Cardiac fibroblast (primary cell): ENCODE measurements at regions not wholly inside any gene's neighbourhood (a gene's known extent, or its start where the extent isn't known, plus 50 kb on each side); places are given as distances from the start of the nearest gene placed in this dataset.

Experiments used
- DNase-seq, 2 donors: peaks; one replicate each; pipeline versions ENCODE4 v3.0.0 to v3.0.0-alpha.2; 2010; ENCODE audit warnings: low read depth in 2 of 2
- H3K4me3 ChIP-seq, 2 donors: replicated peaks in 1 of 2; 1 replicate in 1 of 2; 2 replicates in 1 of 2; pipeline ENCODE4 v1.5.1; 2011; ENCODE audit warnings: low read depth in 2 of 2, low read length in 2 of 2, mild to moderate bottlenecking in 2 of 2, moderate library complexity in 1 of 2
- CTCF ChIP-seq: IDR thresholded peaks from one replicate; pipeline ENCODE4 v1.5.1; 2011; ENCODE audit warnings: low read depth, mild to moderate bottlenecking, low read length, inconsistent platforms

- no peak overlapping the region for H3K4me3 ChIP-seq
- no peak for DNase-seq
- TF ChIP-seq CTCF = no peak
Measured at GRCh38 chr20:48262955-48263354, 477.7 kb upstream of the SULF2 start.

GRCh38 chr20:48262466-48262865, 477.2 kb upstream of the SULF2 start:
- H3K4me3 ChIP-seq = no peak overlapping the region
- TF ChIP-seq CTCF = no peak
- no peak for DNase-seq

- H3K4me3 ChIP-seq = no peak overlapping the region
- TF ChIP-seq CTCF = no peak
- no peak for DNase-seq
Measured at GRCh38 chr20:48261398-48261910, 476.2 kb upstream of the SULF2 start.

- no peak overlapping the region for H3K4me3 ChIP-seq
- no peak for TF ChIP-seq CTCF
- no peak for DNase-seq
Measured at GRCh38 chr20:48260129-48260756, 475.0 kb upstream of the SULF2 start.

- DNase-seq = no peak
- no peak for TF ChIP-seq CTCF
Measured at GRCh38 chr20:48259456-48259855, 474.2 kb upstream of the SULF2 start.

GRCh38 chr20:48257833-48258232, 472.6 kb upstream of the SULF2 start:
- DNase-seq = no peak
- no peak overlapping the region for H3K4me3 ChIP-seq
- TF ChIP-seq CTCF = no peak

More at GRCh38 chr20:48259456-48259855, 474.2 kb upstream of the SULF2 start:
- H3K4me3 ChIP-seq = no peak overlapping the region

GRCh38 chr20:48247961-48248360, 462.7 kb upstream of the SULF2 start:
- TF ChIP-seq CTCF = no peak
- no peak overlapping the region for H3K4me3 ChIP-seq
- DNase-seq = no peak
